HCT116 (cell line): ENCODE measurements at regions not wholly inside any gene's neighbourhood (a gene's known extent, or its start where the extent isn't known, plus 50 kb on each side); places are given as distances from the start of the nearest gene placed in this dataset.

Experiments
- ATAC-seq: fragments of 200-7000 bp; cut with Tn5 transposase; 2 replicates; pipeline ENCODE4 v1.9.1; 2020; ENCODE audit warnings: mild to moderate bottlenecking, moderate library complexity
- BruUV-seq: library from RNA; stranded (reverse); fragments of 400-500 nt; replicated peaks from 2 replicates; lab custom pipeline; 2021; lab: Mats Ljungman, UMichigan
- CTCF ChIA-PET: fragments of 300-600 bp; sonication (Branson Sonifier 250); formaldehyde crosslinking; loops from one replicate; lab custom pipeline; 2021; ENCODE audit warnings: antibody characterized with exemption; lab: Charles Lee
- POLR2A ChIA-PET: fragments of 300-600, 350-600 bp; sonication (Branson Sonifier 250); formaldehyde crosslinking; loops from one replicate; lab custom pipeline; 2021; ENCODE audit warnings: antibody characterized with exemption; lab: Charles Lee
- RAD21 ChIA-PET, 2 experiments: fragments of 300-600 bp; sonication (Branson Sonifier 250); formaldehyde crosslinking; loops; one replicate each; lab custom pipeline; 2023; ENCODE audit warnings: low total read pairs in 2 of 2; ENCODE audit not compliant: uncharacterized antibody in 2 of 2, unreplicated experiment in 2 of 2, low non-redundant PET in 1 of 2; lab: Charles Lee
- DNase-seq: peaks from one replicate; pipeline ENCODE4 v3.0.0-alpha.2; 2010; ENCODE audit warnings: low read depth, low spot score
- H2AFZ ChIP-seq: fragments of 200-600 bp; shearing (Covaris generic), sonication (generic); 2 replicates; pipeline ENCODE4 v1.6.1; 2017; ENCODE audit warnings: low read depth, mixed run types, mixed read lengths, antibody characterized with exemption, low read length; ENCODE audit not compliant: poor library complexity, severe bottlenecking
- H3K27ac ChIP-seq: 2 replicates; pipeline ENCODE4 v1.5.1; 2012; ENCODE audit warnings: low read depth, low read length
- H3K27me3 ChIP-seq: fragments of 200-600 bp; sonication (generic); 2 replicates; pipeline ENCODE4 v1.6.1; 2016; ENCODE audit warnings: mixed run types, low read length, mixed read lengths; ENCODE audit not compliant: insufficient read depth
- H3K36me3 ChIP-seq, 2 experiments: fragments of 200-500 bp in 1 of 2; fragments of 200-600 bp in 1 of 2; sonication (Bioruptor generic) in 1 of 2; sonication (generic) in 1 of 2; 2 replicates each; pipeline versions ENCODE4 v1.5.1 to v1.6.1; 2014 to 2016; ENCODE audit warnings: low read length in 2 of 2, inconsistent platforms in 1 of 2, mixed read lengths in 1 of 2, mixed run types in 1 of 2; ENCODE audit not compliant: insufficient read depth in 2 of 2, control insufficient read depth in 1 of 2
- H3K4me1 ChIP-seq, 2 experiments: fragments of 200-600 bp in 1 of 2; sonication (generic) in 1 of 2; 2 replicates each; pipeline versions ENCODE4 v1.5.1 to v1.6.1; 2012 to 2017; ENCODE audit warnings: low read length in 2 of 2, inconsistent platforms in 1 of 2, mild to moderate bottlenecking in 1 of 2, mixed read lengths in 1 of 2, mixed run types in 1 of 2, moderate library complexity in 1 of 2; ENCODE audit not compliant: insufficient read depth in 2 of 2, control insufficient read depth in 1 of 2
- H3K4me2 ChIP-seq: fragments of 200-600 bp; sonication (generic); 2 replicates; pipeline ENCODE4 v1.6.1; 2017; ENCODE audit warnings: mixed run types, low read length, mixed read lengths
- H3K4me3 ChIP-seq, 2 experiments: fragments of 200-600 bp in 1 of 2; sonication (generic) in 1 of 2; replicated peaks in 1 of 2; 2 replicates each; pipeline ENCODE4 v1.5.1; 2011 to 2016; ENCODE audit warnings: low read length in 2 of 2, control low read depth in 1 of 2, low read depth in 1 of 2, mild to moderate bottlenecking in 1 of 2, mixed read lengths in 1 of 2, mixed run types in 1 of 2
- H3K79me2 ChIP-seq: fragments of 200-600 bp; sonication (generic); 2 replicates; pipeline ENCODE4 v1.6.1; 2017; ENCODE audit warnings: mild to moderate bottlenecking, mixed run types, low read length, moderate library complexity, mixed read lengths; ENCODE audit not compliant: insufficient read depth
- H3K9ac ChIP-seq: fragments of 200-600 bp; sonication (generic); 2 replicates; pipeline ENCODE4 v1.6.1; 2016; ENCODE audit warnings: low read length, mixed read lengths
- H3K9me2 ChIP-seq: fragments of 200-600 bp; sonication (generic), shearing (Covaris generic); 2 replicates; pipeline ENCODE4 v1.6.1; 2017; ENCODE audit warnings: mixed run types, mild to moderate bottlenecking, moderate library complexity; ENCODE audit not compliant: insufficient read depth
- H3K9me3 ChIP-seq, 2 experiments: fragments of 200-500 bp in 1 of 2; fragments of 200-600 bp in 1 of 2; sonication (Bioruptor generic) in 1 of 2; sonication (generic) in 1 of 2; 2 replicates each; pipeline ENCODE4 v1.6.1; 2014 to 2017; ENCODE audit warnings: low read length in 2 of 2, mixed read lengths in 2 of 2, inconsistent platforms in 1 of 2, low read depth in 1 of 2, mild to moderate bottlenecking in 1 of 2, mixed run types in 1 of 2, moderate library complexity in 1 of 2; ENCODE audit not compliant: control insufficient read depth in 1 of 2, insufficient read depth in 1 of 2
- H4K20me1 ChIP-seq: fragments of 200-600 bp; sonication (generic), shearing (Covaris generic); 2 replicates; pipeline ENCODE4 v1.6.1; 2017; ENCODE audit warnings: mixed run types, mild to moderate bottlenecking, moderate library complexity; ENCODE audit not compliant: insufficient read depth
- ATF3 ChIP-seq: IDR thresholded peaks from 2 replicates; pipeline ENCODE4 v1.6.1; 2012
- CBX3 ChIP-seq: IDR thresholded peaks from 2 replicates; pipeline ENCODE4 v1.6.1; 2012; ENCODE audit warnings: low read depth
- EGR1 ChIP-seq: IDR thresholded peaks from 2 replicates; pipeline ENCODE4 v1.6.1; 2012; ENCODE audit warnings: low read depth
- EZH2 ChIP-seq: fragments of 200-600 bp; sonication (generic); IDR thresholded peaks from 2 replicates; pipeline ENCODE4 v1.6.1; 2017; ENCODE audit warnings: antibody characterized with exemption, mixed run types
- FOSL1 ChIP-seq: IDR thresholded peaks from 2 replicates; pipeline ENCODE4 v1.6.1; 2012; ENCODE audit warnings: low read depth
- JUND ChIP-seq: IDR thresholded peaks from 2 replicates; pipeline ENCODE4 v1.6.1; 2012
- POLR2A ChIP-seq: IDR thresholded peaks from 2 replicates; pipeline ENCODE4 v1.7.0; 2011; ENCODE audit warnings: borderline replicate concordance; ENCODE audit not compliant: insufficient read depth, insufficient read length; ENCODE audit errors: extremely low read depth
- POLR2AphosphoS5 ChIP-seq: IDR thresholded peaks from 2 replicates; pipeline ENCODE4 v1.6.1; 2011; ENCODE audit warnings: mild to moderate bottlenecking, low read depth, low read length, moderate library complexity
- RAD21 ChIP-seq: IDR thresholded peaks from 2 replicates; pipeline ENCODE4 v1.6.1; 2012; ENCODE audit warnings: low read depth, mild to moderate bottlenecking
- SP1 ChIP-seq: IDR thresholded peaks from 2 replicates; pipeline ENCODE4 v1.6.1; 2012; ENCODE audit warnings: low read depth
- SRF ChIP-seq: IDR thresholded peaks from 2 replicates; pipeline ENCODE4 v1.6.1; 2012; ENCODE audit warnings: low read depth
- YY1 ChIP-seq: IDR thresholded peaks from 2 replicates; pipeline ENCODE4 v1.6.1; 2011; ENCODE audit warnings: low read length, low read depth, moderate library complexity, mild to moderate bottlenecking; ENCODE audit not compliant: insufficient replicate concordance; ENCODE audit errors: extremely low read depth
- ZBTB33 ChIP-seq: IDR thresholded peaks from 2 replicates; pipeline ENCODE4 v1.6.1; 2011; ENCODE audit warnings: mild to moderate bottlenecking, low read length, moderate library complexity; ENCODE audit not compliant: insufficient replicate concordance; ENCODE audit errors: extremely low read depth
- ZNF274 ChIP-seq: fragments of 200-500 bp; sonication (Bioruptor generic); IDR thresholded peaks from 2 replicates; pipeline ENCODE4 v1.6.1; 2014; ENCODE audit warnings: mild to moderate bottlenecking, low read depth, low read length, inconsistent platforms
- intact Hi-C: fragments of 100-400 bp; cut with micrococcal nuclease; formaldehyde crosslinking; loops from 2 replicates; pipeline ENCODE4 v1.10.0; 2022

GRCh38 chr4:177116161-177116560 is 193.5 kb upstream of the NEIL3 start:
- no peaks in the 10 kb centered on the region for H3K27me3 ChIP-seq
- ATAC-seq (no peak), DNase-seq (no peak)
- no peaks in the 10 kb centered on the region for H3K4me1 ChIP-seq
- ChIA-PET POLR2A (no interaction called here), CTCF (no interaction called here), RAD21 (no interaction called here)
- no peak overlapping the region for H3K9ac ChIP-seq
- H3K36me3 ChIP-seq, result no peaks in the 10 kb centered on the region
- no peak overlapping the region for H2AFZ ChIP-seq
- H3K4me3 ChIP-seq, result no peak overlapping the region
- no peaks in the 10 kb centered on the region for H4K20me1 ChIP-seq
- no peaks in the 10 kb centered on the region for H3K79me2 ChIP-seq
- TF ChIP-seq POLR2A (no peak), JUND (no peak), EGR1 (no peak), CBX3 (no peak), ZBTB33 (no peak), EZH2 (no peak), ATF3 (no peak), SP1 (no peak), RAD21 (no peak), YY1 (no peak), POLR2AphosphoS5 (no peak), FOSL1 (no peak), ZNF274 (no peak), SRF (no peak)
- no peaks in the 10 kb centered on the region for H3K9me2 ChIP-seq
- H3K4me2 ChIP-seq, result no peak overlapping the region
- no peak overlapping the region for H3K27ac ChIP-seq
- BruUV-seq, result no TSS peak
- intact Hi-C loops, result no loop called here
- H3K9me3 ChIP-seq, result no peaks in the 10 kb centered on the region
